ENCODE measurements at regions not wholly inside any gene's neighbourhood (a gene's known extent, or its start where the extent isn't known, plus 50 kb on each side); places are given as distances from the start of the nearest gene placed in this dataset.

DNA sequence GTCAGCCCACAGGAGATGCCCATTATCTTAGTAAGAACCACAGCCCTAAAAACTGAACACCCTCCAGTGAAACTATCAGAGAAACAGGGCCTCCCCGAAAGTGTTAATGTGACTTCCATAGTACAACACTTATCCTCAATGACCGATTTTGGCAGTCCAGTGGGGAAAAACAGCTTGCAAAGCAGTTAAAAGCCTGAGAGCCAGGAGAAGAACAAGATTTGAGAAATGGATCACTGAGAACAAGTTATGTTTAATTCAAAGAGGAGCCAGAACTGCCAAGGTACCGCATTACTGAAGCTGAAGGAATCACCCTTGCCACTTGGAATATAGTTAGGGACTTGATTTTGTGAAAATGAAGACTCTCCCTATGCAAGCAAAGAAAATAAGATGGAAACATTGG, 236.9 kb downstream of the QKI start:
- Histone ChIP-seq H3K79me2 (ENCODE audit: insufficient read depth, low read length) (no peaks in the 10 kb centered on the region), H2AFZ (ENCODE audit: low read depth, low read length, poor library complexity, severe bottlenecking) (no peak overlapping the region), H3K9me2 (ENCODE audit: insufficient read depth) (no peaks in the 10 kb centered on the region), H4K20me1 (ENCODE audit: insufficient read depth) (no peaks in the 10 kb centered on the region), H3K9me3 (ENCODE audit: control insufficient read depth in 1 of 2, insufficient read depth in 1 of 2, low read depth in 1 of 2, low read length in 2 of 2) (no peaks in the 10 kb centered on the region), H3K27me3 (ENCODE audit: insufficient read depth, low read length) (no peaks in the 10 kb centered on the region), H3K27ac (ENCODE audit: low read depth, low read length) (no peak overlapping the region), H3K4me2 (ENCODE audit: low read length) (no peak overlapping the region), H3K9ac (ENCODE audit: low read length) (no peak overlapping the region), H3K4me3 (replicated peaks in 1 of 2; ENCODE audit: low read depth in 1 of 2, low read length in 2 of 2) (no peak overlapping the region), H3K4me1 (ENCODE audit: control insufficient read depth in 1 of 2, insufficient read depth in 2 of 2, low read length in 2 of 2) (no peaks in the 10 kb centered on the region), H3K36me3 (ENCODE audit: control insufficient read depth in 1 of 2, insufficient read depth in 2 of 2, low read length in 2 of 2) (no peaks in the 10 kb centered on the region)
- no TSS peak for BruUV-seq (replicated peaks)
- ChIA-PET CTCF (no interaction called here), RAD21 (ENCODE audit: low non-redundant PET in 1 of 2, low total read pairs in 2 of 2, uncharacterized antibody in 2 of 2, unreplicated experiment in 2 of 2) (no interaction called here), POLR2A (no interaction called here)
- TF ChIP-seq ZBTB33 (IDR thresholded peaks at IDR 0.05; ENCODE audit: extremely low read depth, insufficient replicate concordance, low read length) (no peak), FOSL1 (IDR thresholded peaks at IDR 0.05; ENCODE audit: low read depth) (no peak), ZNF274 (IDR thresholded peaks at IDR 0.05; ENCODE audit: low read depth, low read length) (no peak), CEBPB (IDR thresholded peaks at IDR 0.05; ENCODE audit: low read depth) (no peak), EGR1 (IDR thresholded peaks at IDR 0.05; ENCODE audit: low read depth) (no peak), ZFX (IDR thresholded peaks at IDR 0.05) (no peak), POLR2A (IDR thresholded peaks at IDR 0.05; ENCODE audit: borderline replicate concordance, extremely low read depth, insufficient read depth, insufficient read length) (no peak), CBX3 (IDR thresholded peaks at IDR 0.05; ENCODE audit: low read depth) (no peak), POLR2AphosphoS5 (IDR thresholded peaks at IDR 0.05; ENCODE audit: low read depth, low read length) (no peak), YY1 (IDR thresholded peaks at IDR 0.05; ENCODE audit: extremely low read depth, insufficient replicate concordance, low read depth, low read length) (no peak), SRF (IDR thresholded peaks at IDR 0.05; ENCODE audit: low read depth) (no peak), SP1 (IDR thresholded peaks at IDR 0.05; ENCODE audit: low read depth) (no peak), TCF7L2 (IDR thresholded peaks at IDR 0.05; ENCODE audit: borderline replicate concordance, extremely low read depth, insufficient read depth, insufficient read length) (no peak)
- TF ChIP-seq, protein P1, sequence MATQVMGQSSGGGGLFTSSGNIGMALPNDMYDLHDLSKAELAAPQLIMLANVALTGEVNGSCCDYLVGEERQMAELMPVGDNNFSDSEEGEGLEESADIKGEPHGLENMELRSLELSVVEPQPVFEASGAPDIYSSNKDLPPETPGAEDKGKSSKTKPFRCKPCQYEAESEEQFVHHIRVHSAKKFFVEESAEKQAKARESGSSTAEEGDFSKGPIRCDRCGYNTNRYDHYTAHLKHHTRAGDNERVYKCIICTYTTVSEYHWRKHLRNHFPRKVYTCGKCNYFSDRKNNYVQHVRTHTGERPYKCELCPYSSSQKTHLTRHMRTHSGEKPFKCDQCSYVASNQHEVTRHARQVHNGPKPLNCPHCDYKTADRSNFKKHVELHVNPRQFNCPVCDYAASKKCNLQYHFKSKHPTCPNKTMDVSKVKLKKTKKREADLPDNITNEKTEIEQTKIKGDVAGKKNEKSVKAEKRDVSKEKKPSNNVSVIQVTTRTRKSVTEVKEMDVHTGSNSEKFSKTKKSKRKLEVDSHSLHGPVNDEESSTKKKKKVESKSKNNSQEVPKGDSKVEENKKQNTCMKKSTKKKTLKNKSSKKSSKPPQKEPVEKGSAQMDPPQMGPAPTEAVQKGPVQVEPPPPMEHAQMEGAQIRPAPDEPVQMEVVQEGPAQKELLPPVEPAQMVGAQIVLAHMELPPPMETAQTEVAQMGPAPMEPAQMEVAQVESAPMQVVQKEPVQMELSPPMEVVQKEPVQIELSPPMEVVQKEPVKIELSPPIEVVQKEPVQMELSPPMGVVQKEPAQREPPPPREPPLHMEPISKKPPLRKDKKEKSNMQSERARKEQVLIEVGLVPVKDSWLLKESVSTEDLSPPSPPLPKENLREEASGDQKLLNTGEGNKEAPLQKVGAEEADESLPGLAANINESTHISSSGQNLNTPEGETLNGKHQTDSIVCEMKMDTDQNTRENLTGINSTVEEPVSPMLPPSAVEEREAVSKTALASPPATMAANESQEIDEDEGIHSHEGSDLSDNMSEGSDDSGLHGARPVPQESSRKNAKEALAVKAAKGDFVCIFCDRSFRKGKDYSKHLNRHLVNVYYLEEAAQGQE (IDR thresholded peaks at IDR 0.05; ENCODE audit: low read depth), result no peak
- TF ChIP-seq, protein P2, sequence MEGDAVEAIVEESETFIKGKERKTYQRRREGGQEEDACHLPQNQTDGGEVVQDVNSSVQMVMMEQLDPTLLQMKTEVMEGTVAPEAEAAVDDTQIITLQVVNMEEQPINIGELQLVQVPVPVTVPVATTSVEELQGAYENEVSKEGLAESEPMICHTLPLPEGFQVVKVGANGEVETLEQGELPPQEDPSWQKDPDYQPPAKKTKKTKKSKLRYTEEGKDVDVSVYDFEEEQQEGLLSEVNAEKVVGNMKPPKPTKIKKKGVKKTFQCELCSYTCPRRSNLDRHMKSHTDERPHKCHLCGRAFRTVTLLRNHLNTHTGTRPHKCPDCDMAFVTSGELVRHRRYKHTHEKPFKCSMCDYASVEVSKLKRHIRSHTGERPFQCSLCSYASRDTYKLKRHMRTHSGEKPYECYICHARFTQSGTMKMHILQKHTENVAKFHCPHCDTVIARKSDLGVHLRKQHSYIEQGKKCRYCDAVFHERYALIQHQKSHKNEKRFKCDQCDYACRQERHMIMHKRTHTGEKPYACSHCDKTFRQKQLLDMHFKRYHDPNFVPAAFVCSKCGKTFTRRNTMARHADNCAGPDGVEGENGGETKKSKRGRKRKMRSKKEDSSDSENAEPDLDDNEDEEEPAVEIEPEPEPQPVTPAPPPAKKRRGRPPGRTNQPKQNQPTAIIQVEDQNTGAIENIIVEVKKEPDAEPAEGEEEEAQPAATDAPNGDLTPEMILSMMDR (IDR thresholded peaks at IDR 0.05 in 2 of 3, conservative IDR thresholded peaks at IDR 0.05 in 1 of 3; ENCODE audit: borderline replicate concordance in 1 of 3, insufficient read depth in 1 of 3, low read depth in 2 of 3, low read length in 2 of 3), result no peak
- DNase-seq (ENCODE audit: low read depth, low spot score), result no peak
- no peak for ATAC-seq
- intact Hi-C loops (cut with micrococcal nuclease), result no loop called here
